MCF 10A (cell line): ENCODE measurements at regions not wholly inside any gene's neighbourhood (a gene's known extent, or its start where the extent isn't known, plus 50 kb on each side); places are given as distances from the start of the nearest gene placed in this dataset.
"Not testable (repeated sequence)": the region's sequence is repeated elsewhere in the genome, so short reads cannot be mapped to it uniquely, and the experiment has no call there.

Experiments
- BruUV-seq: library from RNA; stranded (reverse); fragments of 400-500 nt; replicated peaks from 2 replicates; lab custom pipeline; 2021; lab: Mats Ljungman, UMichigan
- CTCF ChIA-PET: fragments of 300-600 bp; sonication (Branson Sonifier 250); formaldehyde crosslinking; extraction: SDS; loops from one replicate; lab custom pipeline; 2021; ENCODE audit warnings: antibody characterized with exemption, inconsistent platforms; lab: Yijun Ruan, JAX
- POLR2A ChIA-PET: fragments of 300-600, 350-650 bp; sonication (Branson Sonifier 250); formaldehyde crosslinking; extraction: SDS; loops from one replicate; lab custom pipeline; 2020; ENCODE audit warnings: antibody characterized with exemption, inconsistent platforms; lab: Yijun Ruan, JAX
- DNase-seq: peaks from one replicate; pipeline ENCODE4 v3.0.0-alpha.2; 2018; ENCODE audit not compliant: unreplicated experiment
- H3K27ac Mint-ChIP-seq: one replicate; pipeline ENCODE4 v1.8.0; 2022; ENCODE audit warnings: mild to moderate bottlenecking, low read depth, mixed read lengths; ENCODE audit not compliant: unreplicated experiment
- H3K27me3 Mint-ChIP-seq: one replicate; pipeline ENCODE4 v1.8.0; 2022; ENCODE audit warnings: mixed read lengths; ENCODE audit not compliant: insufficient read depth, unreplicated experiment
- H3K36me3 Mint-ChIP-seq: one replicate; pipeline ENCODE4 v1.8.0; 2022; ENCODE audit warnings: mild to moderate bottlenecking, moderate library complexity, mixed read lengths; ENCODE audit not compliant: insufficient read depth, unreplicated experiment
- H3K4me1 Mint-ChIP-seq: one replicate; pipeline ENCODE4 v1.8.0; 2022; ENCODE audit warnings: mixed read lengths; ENCODE audit not compliant: insufficient read depth, unreplicated experiment
- H3K4me3 Mint-ChIP-seq: one replicate; pipeline ENCODE4 v1.8.0; 2022; ENCODE audit warnings: mild to moderate bottlenecking, moderate library complexity, mixed read lengths; ENCODE audit not compliant: unreplicated experiment
- H3K9me3 Mint-ChIP-seq: one replicate; pipeline ENCODE4 v1.8.0; 2022; ENCODE audit warnings: mixed read lengths; ENCODE audit not compliant: unreplicated experiment
- intact Hi-C: fragments of 100-400 bp; cut with micrococcal nuclease; formaldehyde crosslinking; loops from 2 replicates; pipeline ENCODE4 v1.14.1; 2022
- TF ChIP-seq, protein P1 (sequence below): fragments of 200-600 bp; IDR thresholded peaks from one replicate; pipeline ENCODE4 v1.8.0; 2022; ENCODE audit warnings: antibody characterized with exemption, mild to moderate bottlenecking; ENCODE audit not compliant: unreplicated experiment

DNA sequence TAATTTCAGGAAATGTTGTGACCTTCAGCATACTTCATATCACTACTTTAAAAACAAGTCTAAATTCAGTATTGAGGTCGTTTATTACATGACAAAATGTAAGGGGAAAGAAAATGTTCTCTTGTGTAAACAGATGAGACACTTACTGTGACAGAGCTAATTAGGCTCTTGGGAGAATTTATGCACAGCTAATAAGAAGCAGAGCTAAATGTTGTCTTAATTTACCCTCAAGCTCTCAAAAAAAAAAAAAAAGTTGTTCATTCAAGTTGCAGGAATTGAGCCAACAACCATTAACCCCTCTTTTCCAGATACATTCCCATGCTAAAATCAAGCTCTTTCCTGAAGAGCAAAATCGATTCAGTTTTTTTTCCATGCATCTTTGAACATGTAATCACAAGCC, 1419.4 kb downstream of the FSCB start:
- no peak overlapping the region for H3K27ac Mint-ChIP-seq
- no peaks in the 10 kb centered on the region for H3K4me1 Mint-ChIP-seq
- POLR2A ChIA-PET = no interaction called here

DNA sequence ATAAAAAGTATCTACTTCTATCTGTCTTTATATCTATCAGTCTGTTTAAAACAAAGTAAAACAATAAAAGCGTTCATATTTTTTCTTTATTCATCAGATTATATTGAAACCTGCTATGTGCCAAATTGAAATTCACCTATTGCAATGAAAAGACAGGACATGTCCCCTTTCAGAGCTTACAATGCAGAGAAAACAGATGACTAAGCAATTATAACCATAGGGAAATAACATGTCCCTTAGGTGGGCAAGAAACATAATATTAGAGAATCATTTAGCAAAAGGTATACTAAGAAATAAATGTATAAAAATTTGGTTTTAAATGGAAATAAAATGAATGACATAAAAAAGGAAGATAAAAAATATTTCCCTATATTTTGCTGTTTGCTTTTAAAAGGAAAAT, 1421.3 kb downstream of the FSCB start:
- intact Hi-C loops = no loop called here
- DNase-seq = no peak
- TF ChIP-seq, protein P1, sequence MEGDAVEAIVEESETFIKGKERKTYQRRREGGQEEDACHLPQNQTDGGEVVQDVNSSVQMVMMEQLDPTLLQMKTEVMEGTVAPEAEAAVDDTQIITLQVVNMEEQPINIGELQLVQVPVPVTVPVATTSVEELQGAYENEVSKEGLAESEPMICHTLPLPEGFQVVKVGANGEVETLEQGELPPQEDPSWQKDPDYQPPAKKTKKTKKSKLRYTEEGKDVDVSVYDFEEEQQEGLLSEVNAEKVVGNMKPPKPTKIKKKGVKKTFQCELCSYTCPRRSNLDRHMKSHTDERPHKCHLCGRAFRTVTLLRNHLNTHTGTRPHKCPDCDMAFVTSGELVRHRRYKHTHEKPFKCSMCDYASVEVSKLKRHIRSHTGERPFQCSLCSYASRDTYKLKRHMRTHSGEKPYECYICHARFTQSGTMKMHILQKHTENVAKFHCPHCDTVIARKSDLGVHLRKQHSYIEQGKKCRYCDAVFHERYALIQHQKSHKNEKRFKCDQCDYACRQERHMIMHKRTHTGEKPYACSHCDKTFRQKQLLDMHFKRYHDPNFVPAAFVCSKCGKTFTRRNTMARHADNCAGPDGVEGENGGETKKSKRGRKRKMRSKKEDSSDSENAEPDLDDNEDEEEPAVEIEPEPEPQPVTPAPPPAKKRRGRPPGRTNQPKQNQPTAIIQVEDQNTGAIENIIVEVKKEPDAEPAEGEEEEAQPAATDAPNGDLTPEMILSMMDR = no peak
- H3K9me3 Mint-ChIP-seq = peaks cover 7% of the 10 kb centered on the region
- no TSS peak for BruUV-seq
- CTCF ChIA-PET = no interaction called here
- no peak overlapping the region for H3K4me3 Mint-ChIP-seq
- H3K27me3 Mint-ChIP-seq = no peaks in the 10 kb centered on the region
- H3K4me1 Mint-ChIP-seq = no peaks in the 10 kb centered on the region
- POLR2A ChIA-PET = no interaction called here
- H3K36me3 Mint-ChIP-seq = no peaks in the 10 kb centered on the region
- H3K27ac Mint-ChIP-seq = no peak overlapping the region

More for the DNA sequence above, 1419.4 kb downstream of the FSCB start:
- Mint-ChIP-seq H3K4me3 (no peak overlapping the region), H3K9me3 (peaks cover 7% of the 10 kb centered on the region), H3K27me3 (no peaks in the 10 kb centered on the region), H3K36me3 (no peaks in the 10 kb centered on the region)
- CTCF ChIA-PET = no interaction called here
- BruUV-seq = no TSS peak
- TF ChIP-seq, protein P1 = no peak
- intact Hi-C loops = no loop called here
- DNase-seq = no peak

DNA sequence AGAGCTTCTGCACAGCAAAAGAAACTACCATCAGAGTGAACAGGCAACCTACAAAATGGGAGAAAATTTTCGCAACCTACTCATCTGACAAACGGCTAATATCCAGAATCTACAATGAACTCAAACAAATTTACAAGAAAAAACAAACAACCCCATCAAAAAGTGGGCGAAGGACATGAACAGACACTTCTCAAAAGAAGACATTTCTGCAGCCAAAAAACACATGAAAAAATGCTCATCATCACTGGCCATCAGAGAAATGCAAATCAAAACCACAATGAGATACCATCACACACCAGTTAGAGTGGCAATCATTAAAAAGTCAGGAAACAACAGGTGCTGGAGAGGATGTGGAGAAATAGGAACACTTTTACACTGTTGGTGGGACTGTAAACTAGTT, 1439.7 kb downstream of the FSCB start:
- intact Hi-C loops, BruUV-seq, CTCF ChIA-PET, H3K27ac Mint-ChIP-seq, H3K36me3 Mint-ChIP-seq, H3K27me3 Mint-ChIP-seq, POLR2A ChIA-PET, H3K4me3 Mint-ChIP-seq, DNase-seq, H3K4me1 Mint-ChIP-seq: not testable (repeated sequence)
- peaks cover 15% of the 10 kb centered on the region for H3K9me3 Mint-ChIP-seq

DNA sequence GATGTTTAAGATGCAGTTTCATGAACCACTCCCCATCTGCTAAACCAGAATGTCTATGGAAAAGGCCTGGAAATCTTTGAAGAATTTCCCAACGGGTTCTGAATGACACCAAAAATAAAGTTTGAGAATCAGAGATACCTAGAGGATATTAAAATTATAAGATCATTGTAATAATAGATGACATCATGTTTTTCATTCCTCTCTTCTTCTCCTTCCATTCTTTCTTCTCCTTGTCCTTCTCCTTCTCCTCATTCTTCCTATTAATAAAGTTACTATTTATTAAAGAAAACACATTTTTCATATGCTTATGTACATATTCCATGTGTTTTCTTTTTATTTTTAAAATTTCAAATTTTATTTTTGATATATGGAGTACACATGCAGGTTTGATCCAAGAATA, 1449.4 kb downstream of the LRFN5 start:
- Mint-ChIP-seq H3K4me1 (no peaks in the 10 kb centered on the region), H3K27me3 (no peaks in the 10 kb centered on the region), H3K4me3 (no peak overlapping the region), H3K27ac (no peak overlapping the region), H3K9me3 (no peaks in the 10 kb centered on the region), H3K36me3 (no peaks in the 10 kb centered on the region)
- no TSS peak for BruUV-seq
- ChIA-PET POLR2A (no interaction called here), CTCF (no interaction called here)
- TF ChIP-seq, protein P1 = no peak
- intact Hi-C loops = no loop called here
- no peak for DNase-seq

DNA sequence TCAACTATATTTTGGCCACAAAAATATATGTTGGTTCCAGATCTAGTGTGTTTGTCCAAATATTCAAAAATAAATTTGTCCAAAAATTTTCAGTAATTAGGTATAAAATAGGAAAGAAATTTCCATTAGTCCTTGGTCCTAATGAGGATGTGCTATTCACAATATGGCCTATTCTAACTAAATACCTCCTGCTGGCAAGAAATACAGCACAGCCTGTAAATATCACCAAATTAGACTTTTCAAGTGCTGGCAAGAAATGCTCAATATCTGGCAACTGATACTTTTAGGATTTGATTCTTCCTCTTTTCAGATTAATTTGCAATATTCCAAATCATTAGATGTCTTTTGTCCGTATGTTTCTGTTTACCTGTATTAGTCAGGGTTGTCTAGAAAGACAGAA, 1446.2 kb downstream of the LRFN5 start:
- POLR2A ChIA-PET = no interaction called here
- H3K9me3 Mint-ChIP-seq = no peaks in the 10 kb centered on the region
- no peaks in the 10 kb centered on the region for H3K4me1 Mint-ChIP-seq
- CTCF ChIA-PET = no interaction called here
- TF ChIP-seq, protein P1 = no peak
- H3K36me3 Mint-ChIP-seq = no peaks in the 10 kb centered on the region
- no peak overlapping the region for H3K4me3 Mint-ChIP-seq
- BruUV-seq = no TSS peak
- DNase-seq = no peak
- H3K27ac Mint-ChIP-seq = no peak overlapping the region
- H3K27me3 Mint-ChIP-seq = no peaks in the 10 kb centered on the region
- intact Hi-C loops = no loop called here
